Muscle layer of duodenum (tissue), 2 donors: ENCODE measurements at regions not wholly inside any gene's neighbourhood (a gene's known extent, or its start where the extent isn't known, plus 50 kb on each side); places are given as distances from the start of the nearest gene placed in this dataset.
"Not testable (repeated sequence)": the region's sequence is repeated elsewhere in the genome, so short reads cannot be mapped to it uniquely, and the experiment has no call there.

Experiments
- H3K27ac ChIP-seq: one replicate; pipeline ENCODE4 v1.7.0; 2013; ENCODE audit warnings: mild to moderate bottlenecking, low read length
- H3K27me3 ChIP-seq: one replicate; pipeline ENCODE4 v1.7.0; 2013; ENCODE audit warnings: low read depth, mild to moderate bottlenecking, control low read depth, low read length
- H3K36me3 ChIP-seq, 2 donors: one replicate each; pipeline ENCODE4 v1.7.0; 2013; ENCODE audit warnings: low read length in 2 of 2, control low read depth in 1 of 2, mild to moderate bottlenecking in 1 of 2; ENCODE audit not compliant: insufficient read depth in 2 of 2, control insufficient read depth in 1 of 2
- H3K4me1 ChIP-seq, 2 donors: one replicate each; pipeline ENCODE4 v1.7.0; 2013; ENCODE audit warnings: low read length in 2 of 2, mild to moderate bottlenecking in 2 of 2, control low read depth in 1 of 2, moderate library complexity in 1 of 2; ENCODE audit not compliant: insufficient read depth in 2 of 2, control insufficient read depth in 1 of 2
- H3K4me3 ChIP-seq, 2 donors: one replicate each; pipeline ENCODE4 v1.7.0; 2013; ENCODE audit warnings: low read length in 2 of 2, low read depth in 1 of 2, mild to moderate bottlenecking in 1 of 2
- H3K9me3 ChIP-seq, 2 donors: one replicate each; pipeline ENCODE4 v1.7.0; 2013; ENCODE audit warnings: low read length in 2 of 2, control low read depth in 1 of 2, mild to moderate bottlenecking in 1 of 2; ENCODE audit not compliant: control insufficient read depth in 1 of 2
- donor health status: healthy.

- H3K27me3 ChIP-seq: no peaks in the 10 kb centered on the region
- no peak overlapping the region for H3K4me3 ChIP-seq
Measured at GRCh38 chr2:184041777-184042176, 556.6 kb upstream of the ZNF804A start.

GRCh38 chr2:184047536-184047935 is 550.8 kb upstream of the ZNF804A start:
- H3K36me3 ChIP-seq: no peaks in the 10 kb centered on the region
- no peaks in the 10 kb centered on the region for H3K4me1 ChIP-seq
- H3K4me3 ChIP-seq: no peak overlapping the region
- no peak overlapping the region for H3K27ac ChIP-seq
- H3K9me3 ChIP-seq: no peaks in the 10 kb centered on the region
- H3K27me3 ChIP-seq: no peaks in the 10 kb centered on the region

More at GRCh38 chr2:184041777-184042176, 556.6 kb upstream of the ZNF804A start:
- H3K9me3 ChIP-seq: no peaks in the 10 kb centered on the region
- H3K4me1 ChIP-seq: no peaks in the 10 kb centered on the region
- H3K27ac ChIP-seq: no peak overlapping the region
- no peaks in the 10 kb centered on the region for H3K36me3 ChIP-seq

- H3K4me1 ChIP-seq: no peaks in the 10 kb centered on the region
- no peaks in the 10 kb centered on the region for H3K9me3 ChIP-seq
- H3K4me3 ChIP-seq: no peak overlapping the region
- no peaks in the 10 kb centered on the region for H3K27me3 ChIP-seq
- no peak overlapping the region for H3K27ac ChIP-seq
- no peaks in the 10 kb centered on the region for H3K36me3 ChIP-seq
Measured at GRCh38 chr2:184049566-184049965, 548.8 kb upstream of the ZNF804A start.

- Histone ChIP-seq H3K27me3 (no peaks in the 10 kb centered on the region), H3K9me3 (no peaks in the 10 kb centered on the region), H3K36me3 (no peaks in the 10 kb centered on the region), H3K4me1 (no peaks in the 10 kb centered on the region), H3K27ac (no peak overlapping the region), H3K4me3 (no peak overlapping the region)
Measured at GRCh38 chr2:184053326-184053725, 545.0 kb upstream of the ZNF804A start.

- H3K36me3 ChIP-seq, H3K9me3 ChIP-seq, H3K27me3 ChIP-seq, H3K27ac ChIP-seq, H3K4me1 ChIP-seq, H3K4me3 ChIP-seq: not testable (repeated sequence)
Measured at GRCh38 chr2:184054419-184054818, 543.9 kb upstream of the ZNF804A start.

GRCh38 chr2:184057910-184058309 is 540.4 kb upstream of the ZNF804A start:
- Histone ChIP-seq H3K4me3 (no peak overlapping the region), H3K9me3 (no peaks in the 10 kb centered on the region), H3K27ac (no peak overlapping the region), H3K4me1 (no peaks in the 10 kb centered on the region), H3K36me3 (no peaks in the 10 kb centered on the region), H3K27me3 (no peaks in the 10 kb centered on the region)

- H3K4me3 ChIP-seq: not testable (repeated sequence)
Measured at GRCh38 chr2:184060268-184060667, 538.1 kb upstream of the ZNF804A start.

GRCh38 chr2:184067502-184067901 is 530.8 kb upstream of the ZNF804A start:
- Histone ChIP-seq H3K9me3 (no peaks in the 10 kb centered on the region), H3K36me3 (no peaks in the 10 kb centered on the region), H3K4me1 (no peaks in the 10 kb centered on the region), H3K27ac (no peak overlapping the region), H3K27me3 (no peaks in the 10 kb centered on the region), H3K4me3 (no peak overlapping the region)

More at GRCh38 chr2:184060268-184060667, 538.1 kb upstream of the ZNF804A start:
- H3K9me3 ChIP-seq, H3K27ac ChIP-seq, H3K4me1 ChIP-seq, H3K36me3 ChIP-seq, H3K27me3 ChIP-seq: not testable (repeated sequence)

- no peaks in the 10 kb centered on the region for H3K27me3 ChIP-seq
- no peaks in the 10 kb centered on the region for H3K9me3 ChIP-seq
- no peak overlapping the region for H3K27ac ChIP-seq
- no peaks in the 10 kb centered on the region for H3K36me3 ChIP-seq
- no peaks in the 10 kb centered on the region for H3K4me1 ChIP-seq
- no peak overlapping the region for H3K4me3 ChIP-seq
Measured at GRCh38 chr2:184072470-184072869, 525.9 kb upstream of the ZNF804A start.

GRCh38 chr2:184078496-184078895 is 519.8 kb upstream of the ZNF804A start:
- no peaks in the 10 kb centered on the region for H3K4me1 ChIP-seq
- no peak overlapping the region for H3K27ac ChIP-seq
- no peaks in the 10 kb centered on the region for H3K36me3 ChIP-seq
- H3K4me3 ChIP-seq: no peak overlapping the region
- H3K27me3 ChIP-seq: no peaks in the 10 kb centered on the region
- H3K9me3 ChIP-seq: no peaks in the 10 kb centered on the region

GRCh38 chr2:184091456-184091855 is 506.9 kb upstream of the ZNF804A start:
- H3K27me3 ChIP-seq: no peaks in the 10 kb centered on the region
- no peak overlapping the region for H3K4me3 ChIP-seq
- peaks cover 0 to 4% of the 10 kb centered on the region in 2 donors for H3K9me3 ChIP-seq
- no peak overlapping the region for H3K27ac ChIP-seq
- H3K36me3 ChIP-seq: no peaks in the 10 kb centered on the region
- H3K4me1 ChIP-seq: no peaks in the 10 kb centered on the region

GRCh38 chr2:184113696-184114403 is 484.5 kb upstream of the ZNF804A start:
- no peaks in the 10 kb centered on the region for H3K27me3 ChIP-seq
- no peak overlapping the region for H3K4me3 ChIP-seq
- no peaks in the 10 kb centered on the region for H3K36me3 ChIP-seq
- no peak overlapping the region for H3K27ac ChIP-seq
- peaks cover 0 to 3% of the 10 kb centered on the region in 2 donors for H3K9me3 ChIP-seq
- H3K4me1 ChIP-seq: no peaks in the 10 kb centered on the region
